ENCODE measurements at regions not wholly inside any gene's neighbourhood (a gene's known extent, or its start where the extent isn't known, plus 50 kb on each side); places are given as distances from the start of the nearest gene placed in this dataset.

- no peak overlapping the region for H3K4me3 ChIP-seq (ENCODE audit: low read depth, low read length)
- no peak for DNase-seq (ENCODE audit: low read depth, low spot score)
- POLR2A ChIA-PET: no interaction called here
- no peak for TF ChIP-seq CTCF (IDR thresholded peaks at IDR 0.05; ENCODE audit: insufficient read depth, low read length, missing control alignments)
- CTCF ChIA-PET: no interaction called here
Observed at GRCh38 chr14:26276757-26277156, 321.1 kb downstream of the NOVA1 start.

GRCh38 chr14:26265170-26265685, 332.6 kb downstream of the NOVA1 start:
- ChIA-PET CTCF (no interaction called here), POLR2A (no interaction called here)
- no peak for TF ChIP-seq CTCF (IDR thresholded peaks at IDR 0.05; ENCODE audit: insufficient read depth, low read length, missing control alignments)
- no peak for DNase-seq (ENCODE audit: low read depth, low spot score)
- no peak overlapping the region for H3K4me3 ChIP-seq (ENCODE audit: low read depth, low read length)

- TF ChIP-seq CTCF (IDR thresholded peaks at IDR 0.05; ENCODE audit: insufficient read depth, low read length, missing control alignments): no peak
- POLR2A ChIA-PET: no interaction called here
- H3K4me3 ChIP-seq (ENCODE audit: low read depth, low read length): no peak overlapping the region
- DNase-seq (ENCODE audit: low read depth, low spot score): no peak
- CTCF ChIA-PET: no interaction called here
Observed at GRCh38 chr14:26261368-26262122, 336.3 kb downstream of the NOVA1 start.

GRCh38 chr14:26255213-26255612, 342.6 kb downstream of the NOVA1 start:
- no peak overlapping the region for H3K4me3 ChIP-seq (ENCODE audit: low read depth, low read length)
- no peak for TF ChIP-seq CTCF (IDR thresholded peaks at IDR 0.05; ENCODE audit: insufficient read depth, low read length, missing control alignments)
- CTCF ChIA-PET: no interaction called here
- POLR2A ChIA-PET: no interaction called here
- DNase-seq (ENCODE audit: low read depth, low spot score): no peak

GRCh38 chr14:26252176-26252575, 345.7 kb downstream of the NOVA1 start:
- no peak for TF ChIP-seq CTCF (IDR thresholded peaks at IDR 0.05; ENCODE audit: insufficient read depth, low read length, missing control alignments)
- DNase-seq (ENCODE audit: low read depth, low spot score): no peak
- POLR2A ChIA-PET: no interaction called here
- H3K4me3 ChIP-seq (ENCODE audit: low read depth, low read length): no peak overlapping the region
- CTCF ChIA-PET: no interaction called here

- CTCF ChIA-PET: no interaction called here
- TF ChIP-seq CTCF (IDR thresholded peaks at IDR 0.05; ENCODE audit: insufficient read depth, low read length, missing control alignments): no peak
- POLR2A ChIA-PET: no interaction called here
- DNase-seq (ENCODE audit: low read depth, low spot score): no peak
- no peak overlapping the region for H3K4me3 ChIP-seq (ENCODE audit: low read depth, low read length)
Observed at GRCh38 chr14:26233118-26233517, 364.7 kb downstream of the NOVA1 start.
